ENCODE measurements at regions not wholly inside any gene's neighbourhood (a gene's known extent, or its start where the extent isn't known, plus 50 kb on each side); places are given as distances from the start of the nearest gene placed in this dataset.

- intact Hi-C loops (cut with DNase I) = no loop called here
- no peaks in the 10 kb centered on the region for H3K9me3 ChIP-seq
- WGBS = 85% methylated on average over 5 of the region's 5 CpGs
- H3K36me3 ChIP-seq = no peaks in the 10 kb centered on the region
- TF ChIP-seq POLR2AphosphoS5 (IDR thresholded peaks at IDR 0.05) (no peak), CTCF (IDR thresholded peaks at IDR 0.05) (no peak), EP300 (IDR thresholded peaks at IDR 0.05) (no peak), POLR2A (IDR thresholded peaks at IDR 0.05; ENCODE audit: low read depth) (no peak)
- no peaks in the 10 kb centered on the region for H3K27me3 ChIP-seq
- H3K4me3 ChIP-seq = no peak overlapping the region
- H3K4me1 ChIP-seq = no peaks in the 10 kb centered on the region
- DNase-seq (ENCODE audit: extremely low spot score) = peak; percentile 60
- H3K27ac ChIP-seq (replicated peaks in 1 of 4) = no peak overlapping the region
These were observed 596.7 kb upstream of the TMEM132C start for GRCh38 chr12:127670294-127670693.

GRCh38 chr12:127670796-127671195, 596.2 kb upstream of the TMEM132C start:
- DNase-seq (ENCODE audit: extremely low spot score) = peak; percentile 82
- WGBS = 94% methylated on average over 4 of the region's 5 CpGs
- H3K27me3 ChIP-seq = no peaks in the 10 kb centered on the region
- H3K4me1 ChIP-seq = no peaks in the 10 kb centered on the region
- intact Hi-C loops (cut with DNase I) = no loop called here
- H3K36me3 ChIP-seq = no peaks in the 10 kb centered on the region
- no peaks in the 10 kb centered on the region for H3K9me3 ChIP-seq
- H3K4me3 ChIP-seq = no peak overlapping the region
- no peak for TF ChIP-seq EP300 (IDR thresholded peaks at IDR 0.05)
- no peak for TF ChIP-seq POLR2AphosphoS5 (IDR thresholded peaks at IDR 0.05)
- TF ChIP-seq POLR2A (IDR thresholded peaks at IDR 0.05; ENCODE audit: low read depth) = no peak
- no peak for TF ChIP-seq CTCF (IDR thresholded peaks at IDR 0.05)
- H3K27ac ChIP-seq (replicated peaks in 1 of 4) = no peak overlapping the region

GRCh38 chr12:127675936-127676335, 591.0 kb upstream of the TMEM132C start:
- Histone ChIP-seq H3K36me3 (no peaks in the 10 kb centered on the region), H3K27ac (replicated peaks in 1 of 4) (no peak overlapping the region), H3K4me3 (no peak overlapping the region), H3K4me1 (peaks cover 0 to 8% (median 6%) of the 10 kb centered on the region in 4 donors), H3K27me3 (no peaks in the 10 kb centered on the region), H3K9me3 (no peaks in the 10 kb centered on the region)
- DNase-seq (ENCODE audit: extremely low spot score) = peak; percentile 72
- WGBS = 69% methylated on average over 6 of the region's 6 CpGs
- TF ChIP-seq POLR2AphosphoS5 (IDR thresholded peaks at IDR 0.05) (no peak), EP300 (IDR thresholded peaks at IDR 0.05) (no peak), POLR2A (IDR thresholded peaks at IDR 0.05; ENCODE audit: low read depth) (no peak), CTCF (IDR thresholded peaks at IDR 0.05) (no peak)
- intact Hi-C loops (cut with DNase I) = loop anchor here (5.0 kb wide), 1 partner anchor 251 kb away; no protein-coding TSS in a partner anchor

GRCh38 chr12:127677537-127678131, 589.3 kb upstream of the TMEM132C start:
- 24% methylated on average over 10 of the region's 10 CpGs for WGBS
- H3K4me1 ChIP-seq = peaks cover 0 to 8% (median 6%) of the 10 kb centered on the region in 4 donors
- TF ChIP-seq CTCF (IDR thresholded peaks at IDR 0.05) (peak; percentile 65 to 79 (median 68)), EP300 (IDR thresholded peaks at IDR 0.05) (no peak)
- intact Hi-C loops (cut with DNase I) = loop anchor here (5.0 kb wide), 1 partner anchor 250 kb away; no protein-coding TSS in a partner anchor
- no peaks in the 10 kb centered on the region for H3K27me3 ChIP-seq
- peak; percentile 89 for DNase-seq (ENCODE audit: extremely low spot score)
- H3K27ac ChIP-seq (replicated peaks in 1 of 4) = no peak overlapping the region
- no peaks in the 10 kb centered on the region for H3K36me3 ChIP-seq
- H3K4me3 ChIP-seq = no peak overlapping the region
- H3K9me3 ChIP-seq = no peaks in the 10 kb centered on the region

- Histone ChIP-seq H3K4me3 (no peak overlapping the region), H3K9me3 (no peaks in the 10 kb centered on the region), H3K4me1 (peaks cover 0 to 8% (median 6%) of the 10 kb centered on the region in 4 donors), H3K27me3 (no peaks in the 10 kb centered on the region), H3K27ac (replicated peaks in 1 of 4) (no peak overlapping the region), H3K36me3 (no peaks in the 10 kb centered on the region)
- no peak for TF ChIP-seq CTCF (IDR thresholded peaks at IDR 0.05)
- TF ChIP-seq POLR2A (IDR thresholded peaks at IDR 0.05; ENCODE audit: low read depth) = no peak
- no peak for TF ChIP-seq EP300 (IDR thresholded peaks at IDR 0.05)
- no peak for TF ChIP-seq POLR2AphosphoS5 (IDR thresholded peaks at IDR 0.05)
- WGBS = 85% methylated on average over 4 of the region's 7 CpGs
- DNase-seq (ENCODE audit: extremely low spot score) = peak; percentile 82
- intact Hi-C loops (cut with DNase I) = loop anchor here (5.0 kb wide), 1 partner anchor 248 kb away; no protein-coding TSS in a partner anchor
These were observed 588.0 kb upstream of the TMEM132C start for GRCh38 chr12:127678945-127679344.
